Fibroblast of the aortic adventitia (primary cell): ENCODE measurements at regions not wholly inside any gene's neighbourhood (a gene's known extent, or its start where the extent isn't known, plus 50 kb on each side); places are given as distances from the start of the nearest gene placed in this dataset.

ENCODE experiments used
- DNase-seq: peaks from one replicate; pipeline ENCODE4 v3.0.0-alpha.2; 2010; ENCODE audit warnings: low read depth
- H3K4me3 ChIP-seq: 2 replicates; pipeline ENCODE4 v1.5.1; 2011; ENCODE audit warnings: low read depth, mild to moderate bottlenecking, control low read depth, low read length, moderate library complexity
- TF ChIP-seq, protein P1 (sequence below): IDR thresholded peaks from 2 replicates; pipeline ENCODE4 v1.5.1; 2011; ENCODE audit warnings: mild to moderate bottlenecking, low read length, control low read depth, inconsistent platforms; ENCODE audit not compliant: insufficient read depth

DNA sequence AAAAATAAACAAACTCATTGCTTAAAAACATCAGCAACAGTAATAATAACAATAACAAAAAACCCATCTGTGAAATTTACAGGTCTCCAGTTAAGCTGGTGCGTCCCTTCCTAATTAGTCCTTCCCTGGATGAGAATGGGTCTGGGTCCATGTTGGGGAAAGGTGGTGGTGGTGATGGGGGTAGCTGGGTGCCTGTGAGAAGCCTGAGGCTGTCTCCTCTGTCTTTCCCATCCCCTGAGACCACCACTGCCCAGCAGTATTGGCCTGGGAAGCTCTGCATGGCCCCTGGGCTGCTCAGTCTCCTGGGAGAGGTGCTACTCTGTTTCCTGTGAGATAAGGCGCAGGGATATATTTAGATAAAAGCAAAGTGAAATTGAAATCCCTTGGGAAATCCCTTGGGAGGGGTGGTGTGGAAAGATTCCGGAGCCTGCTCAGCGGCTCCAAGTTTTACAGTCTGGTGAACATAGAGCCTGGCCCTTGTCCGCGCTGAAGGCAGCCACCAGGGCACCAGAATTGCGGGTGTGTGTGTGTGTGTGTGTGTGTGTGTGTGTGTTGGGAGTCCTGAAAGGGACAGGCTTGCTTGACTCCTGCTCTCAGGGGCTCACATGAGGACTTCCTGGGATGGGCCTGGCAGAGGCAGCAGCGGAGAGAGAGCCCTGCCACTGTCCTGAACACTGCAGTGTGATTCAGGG, 150.2 kb downstream of the FOXD2 start:
- no peak overlapping the region for H3K4me3 ChIP-seq
- TF ChIP-seq, protein P1, sequence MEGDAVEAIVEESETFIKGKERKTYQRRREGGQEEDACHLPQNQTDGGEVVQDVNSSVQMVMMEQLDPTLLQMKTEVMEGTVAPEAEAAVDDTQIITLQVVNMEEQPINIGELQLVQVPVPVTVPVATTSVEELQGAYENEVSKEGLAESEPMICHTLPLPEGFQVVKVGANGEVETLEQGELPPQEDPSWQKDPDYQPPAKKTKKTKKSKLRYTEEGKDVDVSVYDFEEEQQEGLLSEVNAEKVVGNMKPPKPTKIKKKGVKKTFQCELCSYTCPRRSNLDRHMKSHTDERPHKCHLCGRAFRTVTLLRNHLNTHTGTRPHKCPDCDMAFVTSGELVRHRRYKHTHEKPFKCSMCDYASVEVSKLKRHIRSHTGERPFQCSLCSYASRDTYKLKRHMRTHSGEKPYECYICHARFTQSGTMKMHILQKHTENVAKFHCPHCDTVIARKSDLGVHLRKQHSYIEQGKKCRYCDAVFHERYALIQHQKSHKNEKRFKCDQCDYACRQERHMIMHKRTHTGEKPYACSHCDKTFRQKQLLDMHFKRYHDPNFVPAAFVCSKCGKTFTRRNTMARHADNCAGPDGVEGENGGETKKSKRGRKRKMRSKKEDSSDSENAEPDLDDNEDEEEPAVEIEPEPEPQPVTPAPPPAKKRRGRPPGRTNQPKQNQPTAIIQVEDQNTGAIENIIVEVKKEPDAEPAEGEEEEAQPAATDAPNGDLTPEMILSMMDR: no peak
- peak; percentile 9 for DNase-seq

DNA sequence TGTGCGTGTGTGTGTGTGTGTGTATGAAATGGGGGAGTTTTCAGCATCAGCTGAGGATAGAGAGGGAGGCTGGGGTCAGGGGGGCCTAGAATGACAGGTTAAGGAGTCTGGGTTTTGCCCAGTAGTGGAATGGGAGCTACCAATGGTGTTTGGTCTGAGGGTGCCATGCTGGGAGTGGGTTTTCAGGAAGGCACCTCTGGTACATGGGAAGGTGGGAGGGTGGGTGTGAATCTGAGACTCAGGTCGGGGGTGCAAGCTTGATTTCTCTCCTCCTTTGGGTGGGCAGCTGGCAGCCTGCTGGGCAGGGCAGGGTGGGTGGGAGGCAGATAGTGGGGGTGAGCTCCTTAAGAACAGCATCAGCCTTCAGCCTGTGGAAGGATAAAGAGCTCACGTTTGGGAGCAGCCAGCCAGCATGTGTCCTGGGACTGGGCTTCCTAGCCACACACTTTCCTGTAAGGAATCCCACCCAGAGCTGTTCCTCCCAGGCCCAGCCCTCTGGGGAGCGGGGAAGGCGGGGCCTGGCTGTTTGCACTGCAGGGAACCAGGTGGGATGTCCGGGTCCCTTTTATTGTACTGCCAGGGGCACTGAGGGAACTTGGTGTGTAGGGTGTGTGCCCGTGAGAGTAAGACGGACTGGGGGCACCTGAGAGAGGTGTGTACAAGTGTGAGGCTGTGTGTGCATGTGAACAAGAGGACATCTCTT, 152.8 kb downstream of the FOXD2 start:
- TF ChIP-seq, protein P1: no peak
- H3K4me3 ChIP-seq: no peak overlapping the region
- no peak for DNase-seq

DNA sequence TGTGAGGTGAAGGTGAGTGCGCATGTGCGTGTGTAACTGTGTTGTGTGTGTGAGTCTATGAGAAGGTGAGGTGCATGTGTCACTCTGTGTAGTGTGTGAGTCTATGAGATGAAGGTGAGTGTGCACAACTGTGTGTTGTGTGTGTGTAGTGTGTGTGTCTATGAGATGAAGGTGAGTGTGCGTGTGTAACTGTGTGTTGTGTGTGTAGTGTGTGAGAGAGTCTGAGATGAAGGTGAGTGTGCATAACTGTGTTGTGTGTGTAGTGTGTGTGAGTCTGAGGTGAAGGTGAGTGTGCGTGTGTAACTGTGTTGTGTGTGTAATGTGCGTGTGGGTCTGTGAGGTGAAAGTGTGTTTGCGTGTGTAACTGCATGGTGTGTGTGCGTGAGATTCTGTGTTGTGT, 154.0 kb downstream of the FOXD2 start:
- no peak for DNase-seq
- H3K4me3 ChIP-seq: no peak overlapping the region
- TF ChIP-seq, protein P1: no peak

DNA sequence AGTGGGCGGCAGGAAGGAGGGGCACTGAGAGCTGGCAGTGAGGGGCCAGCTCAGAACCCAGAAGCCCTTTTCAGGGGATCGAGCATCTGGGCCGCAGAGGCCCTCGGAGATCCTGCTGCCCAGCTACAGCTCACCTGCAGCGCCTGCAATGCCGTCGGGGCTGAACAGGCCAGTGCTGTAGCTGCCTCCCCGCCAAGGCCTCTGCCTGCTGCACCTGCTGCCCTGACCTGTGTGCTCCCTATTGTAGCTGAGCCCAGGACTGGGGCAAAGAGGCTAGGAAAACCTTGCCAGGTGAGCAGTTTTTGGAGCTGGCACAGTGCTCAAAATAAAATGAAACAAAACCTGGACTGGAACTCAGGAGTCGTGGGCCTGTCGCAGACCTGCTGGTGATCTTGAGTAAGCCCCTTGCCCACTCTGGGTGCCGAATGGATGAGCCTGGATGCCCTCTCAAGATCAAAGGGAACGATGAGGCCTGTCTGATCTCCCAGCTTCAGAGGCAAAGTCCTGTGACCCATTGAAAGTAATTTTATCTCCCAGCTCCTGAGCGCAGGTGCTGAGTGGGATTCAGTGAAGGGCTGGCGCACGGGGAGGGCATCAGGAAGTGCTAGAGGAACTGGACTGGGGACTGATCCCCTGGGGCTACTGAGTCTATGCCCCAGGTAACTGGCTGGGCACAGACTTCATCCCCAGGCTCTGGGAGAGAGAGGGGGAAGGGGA, 154.6 kb downstream of the FOXD2 start:
- no peak overlapping the region for H3K4me3 ChIP-seq
- DNase-seq: no peak
- TF ChIP-seq, protein P1: no peak

DNA sequence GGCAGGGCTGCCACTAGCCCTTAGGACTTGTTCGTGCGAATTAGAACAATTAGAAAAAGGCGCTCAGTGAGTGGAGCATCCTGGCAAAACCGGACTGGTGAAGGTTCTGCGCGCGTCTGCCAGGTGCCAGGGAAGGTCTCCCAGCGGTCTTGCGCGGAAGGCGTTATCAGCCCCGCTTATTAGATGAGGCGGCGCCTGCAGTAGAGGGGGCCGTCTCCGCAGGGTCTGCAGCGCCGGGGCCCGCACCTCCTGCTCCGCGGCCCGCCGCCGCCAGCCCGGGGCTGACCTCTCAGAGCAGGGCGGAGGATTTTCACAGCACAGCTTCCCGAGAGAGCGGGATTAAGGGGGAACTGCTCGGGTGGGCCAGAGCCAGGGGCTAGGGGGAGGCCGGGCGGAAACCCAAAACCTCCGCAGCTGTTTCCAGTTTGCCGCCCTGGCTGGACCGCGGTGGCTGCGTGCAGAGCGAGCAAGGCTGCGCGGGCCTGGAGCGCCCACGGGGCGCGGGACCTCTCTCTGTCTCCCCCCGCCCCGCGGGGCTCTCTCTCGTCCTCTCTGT, 155.2 kb downstream of the FOXD2 start:
- TF ChIP-seq, protein P1: no peak
- DNase-seq: no peak
- H3K4me3 ChIP-seq: no peak overlapping the region

DNA sequence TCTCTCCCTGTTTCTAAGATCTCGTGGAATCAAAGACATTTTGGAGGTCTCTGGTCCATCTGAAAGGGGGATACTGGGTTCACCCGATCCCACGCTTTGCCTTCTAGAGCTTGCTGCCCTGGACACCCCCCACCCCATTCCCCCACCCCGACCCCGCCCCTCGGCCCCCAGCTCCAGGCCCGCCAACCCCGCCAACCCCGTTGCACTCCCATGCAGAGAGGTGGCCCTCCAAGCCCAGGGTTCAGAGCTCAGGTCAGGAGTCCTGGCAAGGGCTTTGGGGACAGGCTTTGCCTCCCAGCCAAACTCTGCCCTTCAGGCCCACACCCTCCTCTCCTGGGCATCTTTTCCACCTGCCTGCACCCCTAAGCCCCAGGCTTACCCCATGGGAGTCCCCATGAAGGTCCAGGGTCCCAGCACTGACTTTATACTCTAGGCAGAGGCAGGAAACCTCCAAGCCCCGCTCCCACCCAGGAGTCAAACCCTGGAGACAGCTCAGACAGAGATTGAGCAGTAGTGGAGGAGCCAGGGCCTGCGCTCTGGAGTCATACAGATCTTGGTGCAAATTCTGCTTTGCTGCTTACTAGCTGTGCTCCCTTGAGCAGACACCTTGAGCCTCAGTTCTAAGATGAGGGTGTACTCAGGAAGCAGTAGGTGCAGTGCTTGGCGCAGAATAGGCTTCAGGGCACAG, 155.9 kb downstream of the FOXD2 start:
- DNase-seq: no peak
- no peak overlapping the region for H3K4me3 ChIP-seq
- TF ChIP-seq, protein P1: no peak
